Fibroblast of lung (primary cell): ENCODE measurements at regions not wholly inside any gene's neighbourhood (a gene's known extent, or its start where the extent isn't known, plus 50 kb on each side); places are given as distances from the start of the nearest gene placed in this dataset.

Experiments
- EZH2 ChIP-seq: IDR thresholded peaks from 2 replicates; pipeline ENCODE4 v1.5.1; 2012; ENCODE audit warnings: low read length, control low read depth, mild to moderate bottlenecking; ENCODE audit errors: missing control alignments
- TF ChIP-seq, protein P1 (sequence below), 2 donors: IDR thresholded peaks in 1 of 2; conservative IDR thresholded peaks in 1 of 2; 1 replicate in 1 of 2; 2 replicates in 1 of 2; pipeline ENCODE4 v1.5.1; 2011 to 2012; ENCODE audit warnings: low read length in 2 of 2, control low read depth in 1 of 2, inconsistent platforms in 1 of 2, low read depth in 1 of 2, mild to moderate bottlenecking in 1 of 2

DNA sequence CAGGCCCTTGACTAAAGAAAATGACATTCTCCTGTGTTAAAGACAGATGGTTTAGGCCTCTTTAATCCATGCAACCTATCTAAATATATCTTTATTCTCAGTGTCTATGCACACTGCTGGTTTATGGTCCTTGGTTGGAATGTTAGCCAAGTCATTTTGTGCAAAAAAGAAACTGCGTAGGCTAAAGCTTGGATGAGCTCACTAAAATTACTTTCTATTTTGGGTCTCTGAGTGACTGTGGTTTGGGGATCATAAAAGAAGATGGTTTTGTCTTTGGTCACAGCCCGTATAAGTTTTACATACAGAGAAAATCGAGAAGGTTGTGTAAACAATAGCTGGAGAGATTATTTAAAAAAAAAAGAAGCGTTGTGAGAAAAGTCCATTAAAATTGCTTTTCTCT lies 443.6 kb downstream of the UBE2NL start:
- TF ChIP-seq, protein P1, sequence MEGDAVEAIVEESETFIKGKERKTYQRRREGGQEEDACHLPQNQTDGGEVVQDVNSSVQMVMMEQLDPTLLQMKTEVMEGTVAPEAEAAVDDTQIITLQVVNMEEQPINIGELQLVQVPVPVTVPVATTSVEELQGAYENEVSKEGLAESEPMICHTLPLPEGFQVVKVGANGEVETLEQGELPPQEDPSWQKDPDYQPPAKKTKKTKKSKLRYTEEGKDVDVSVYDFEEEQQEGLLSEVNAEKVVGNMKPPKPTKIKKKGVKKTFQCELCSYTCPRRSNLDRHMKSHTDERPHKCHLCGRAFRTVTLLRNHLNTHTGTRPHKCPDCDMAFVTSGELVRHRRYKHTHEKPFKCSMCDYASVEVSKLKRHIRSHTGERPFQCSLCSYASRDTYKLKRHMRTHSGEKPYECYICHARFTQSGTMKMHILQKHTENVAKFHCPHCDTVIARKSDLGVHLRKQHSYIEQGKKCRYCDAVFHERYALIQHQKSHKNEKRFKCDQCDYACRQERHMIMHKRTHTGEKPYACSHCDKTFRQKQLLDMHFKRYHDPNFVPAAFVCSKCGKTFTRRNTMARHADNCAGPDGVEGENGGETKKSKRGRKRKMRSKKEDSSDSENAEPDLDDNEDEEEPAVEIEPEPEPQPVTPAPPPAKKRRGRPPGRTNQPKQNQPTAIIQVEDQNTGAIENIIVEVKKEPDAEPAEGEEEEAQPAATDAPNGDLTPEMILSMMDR (conservative IDR thresholded peaks at IDR 0.05 in 1 of 2, IDR thresholded peaks at IDR 0.05 in 1 of 2; ENCODE audit: low read depth in 1 of 2, low read length in 2 of 2): no peak
- no peak for TF ChIP-seq EZH2
